ENCODE measurements at regions not wholly inside any gene's neighbourhood (a gene's known extent, or its start where the extent isn't known, plus 50 kb on each side); places are given as distances from the start of the nearest gene placed in this dataset.

DNA sequence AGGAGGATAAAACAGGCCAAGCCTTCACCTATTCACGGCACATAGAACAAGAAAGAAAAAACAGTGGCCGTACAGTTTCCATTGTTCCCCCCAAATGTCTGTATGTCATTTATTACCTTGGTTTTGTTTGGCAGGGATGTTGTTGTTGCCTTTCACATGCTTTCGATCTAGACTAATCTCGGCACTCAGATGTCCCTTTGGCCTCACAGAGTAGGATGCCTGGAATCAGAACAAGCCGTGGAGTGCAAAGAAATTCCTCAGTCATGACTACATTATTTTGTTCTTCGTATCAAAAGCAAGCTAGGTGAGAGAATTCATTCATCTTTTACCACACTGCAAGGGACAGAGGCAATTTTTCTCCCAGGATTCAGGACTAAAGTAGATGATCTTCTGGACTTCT lies 106.9 kb downstream of the SMIM20 start:
- H2AFZ ChIP-seq (ENCODE audit: low read length), result no peak overlapping the region
- no peak overlapping the region for H3K27ac ChIP-seq (ENCODE audit: low read depth, low read length)
- no peak for DNase-seq (ENCODE audit: low read depth in 1 of 2, low spot score in 2 of 2)
- no peak overlapping the region for H3K9ac ChIP-seq (replicated peaks in 1 of 4; ENCODE audit: extremely low read depth in 1 of 4, low read depth in 3 of 4, low read length in 3 of 4)
- no peaks in the 10 kb centered on the region for H4K20me1 ChIP-seq (replicated peaks in 1 of 2; ENCODE audit: control insufficient read depth in 1 of 2, insufficient read depth in 2 of 2, low read length in 2 of 2)
- H3K4me2 ChIP-seq (ENCODE audit: insufficient read depth in 1 of 2, low read depth in 2 of 2, low read length in 2 of 2), result no peak overlapping the region
- H3K27me3 ChIP-seq (replicated peaks in 1 of 4; ENCODE audit: control insufficient read depth in 3 of 4, extremely low read depth in 1 of 4, insufficient read depth in 3 of 4, low read length in 3 of 4), result no peaks in the 10 kb centered on the region
- no peak overlapping the region for H2BK20ac ChIP-seq (ENCODE audit: low read length)
- H3K79me1 ChIP-seq (ENCODE audit: low read depth, low read length), result no peaks in the 10 kb centered on the region
- no peak overlapping the region for H2BK12ac ChIP-seq (ENCODE audit: low read depth, low read length)
- H3K23me2 ChIP-seq (ENCODE audit: low read depth, low read length), result no peaks in the 10 kb centered on the region
- POLR2A ChIA-PET (ENCODE audit: partially characterized antibody), result interaction anchor here (3.3 kb wide), 1 partner anchor 9 kb away, joined by 10 read pairs; no protein-coding TSS in a partner anchor
- H2AK5ac ChIP-seq (ENCODE audit: low read depth, low read length), result no peak overlapping the region
- H3K4me1 ChIP-seq (replicated peaks in 1 of 4; ENCODE audit: control insufficient read depth in 3 of 4, insufficient read depth in 4 of 4, low read length in 3 of 4), result 0 out of 7 replicates have a peak, but pooled peaks cover 0 to 2% (median 0%) of the 10 kb centered on the region in 4 experiments
- no peaks in the 10 kb centered on the region for H3K79me2 ChIP-seq (ENCODE audit: control insufficient read depth in 1 of 2, insufficient read depth in 2 of 2, low read length in 2 of 2)
- CTCF ChIA-PET (ENCODE audit: partially characterized antibody), result interaction anchor here (0.8 to 1.0 kb wide), 2 partner anchors 27 to 140 kb away, joined by 3 read pairs; no protein-coding TSS in a partner anchor
- no peak overlapping the region for H2BK15ac ChIP-seq (ENCODE audit: low read length)
- no peak overlapping the region for H3K18ac ChIP-seq (ENCODE audit: extremely low read depth, low read length)
- H4K8ac ChIP-seq (ENCODE audit: extremely low read depth, insufficient read depth, low read length), result no peak overlapping the region
- H3K4ac ChIP-seq (replicated peaks; ENCODE audit: insufficient read length, low read depth, low read length), result no peak overlapping the region
- H3K56ac ChIP-seq (replicated peaks; ENCODE audit: insufficient read length, low read depth, low read length), result no peak overlapping the region
- H3K9me3 ChIP-seq (ENCODE audit: insufficient read depth in 2 of 2, low read depth in 1 of 2, low read length in 1 of 2), result no peaks in the 10 kb centered on the region; a peak in 1 of 4 replicates
- H3K4me3 ChIP-seq (ENCODE audit: extremely low read depth in 1 of 4, insufficient read depth in 2 of 4, low read depth in 3 of 4, low read length in 4 of 4), result no peak overlapping the region
- H4K91ac ChIP-seq (replicated peaks; ENCODE audit: insufficient read length, low read length), result no peak overlapping the region
- H3K14ac ChIP-seq (ENCODE audit: insufficient read length), result no peak overlapping the region
- H3K23ac ChIP-seq (ENCODE audit: insufficient read length), result no peak overlapping the region
- no peak overlapping the region for H2BK120ac ChIP-seq (replicated peaks; ENCODE audit: low read depth, low read length)
- no peak overlapping the region for H4K5ac ChIP-seq (ENCODE audit: insufficient read length, low read depth, low read length)
- no peak overlapping the region for H2BK5ac ChIP-seq (ENCODE audit: low read depth, low read length)
- no peak for FAIRE-seq
- no peaks in the 10 kb centered on the region for H3K36me3 ChIP-seq (ENCODE audit: control insufficient read depth in 2 of 4, insufficient read depth in 4 of 4, low read length in 3 of 4)
- 94% methylated on average over 6 of the region's 6 CpGs; no CpG with 5 or more reads in 1 of the 2 experiments for WGBS, 2 experiments (ENCODE audit: extremely low coverage in 1 of 2, insufficient coverage in 1 of 2, insufficient read length in 1 of 2, insufficient replicate concordance in 2 of 2, low coverage in 1 of 2, low lambda C conversion rate in 2 of 2, missing lambda C conversion rate in 1 of 2)
- TF ChIP-seq SP1 (IDR thresholded peaks at IDR 0.05; ENCODE audit: low read depth, low read length) (no peak), CTBP2 (IDR thresholded peaks at IDR 0.05; ENCODE audit: borderline replicate concordance, insufficient read depth, insufficient read length, low read length) (no peak), MAFK (IDR thresholded peaks at IDR 0.05; ENCODE audit: low read depth, low read length) (no peak), RAD21 (IDR thresholded peaks at IDR 0.05 in 1 of 2, conservative IDR thresholded peaks at IDR 0.05 in 1 of 2; ENCODE audit: low read depth in 2 of 2, low read length in 2 of 2) (no peak), CREB1 (IDR thresholded peaks at IDR 0.05) (no peak), HDAC2 (IDR thresholded peaks at IDR 0.05; ENCODE audit: borderline replicate concordance in 1 of 2, low read depth in 2 of 2, low read length in 2 of 2) (no peak), SP4 (IDR thresholded peaks at IDR 0.05; ENCODE audit: low read length) (no peak), RBBP5 (IDR thresholded peaks at IDR 0.05; ENCODE audit: borderline replicate concordance, low read depth, low read length) (no peak), GTF2F1 (IDR thresholded peaks at IDR 0.05; ENCODE audit: borderline replicate concordance, low read depth, low read length) (no peak), SUZ12 (IDR thresholded peaks at IDR 0.05; ENCODE audit: low read length) (no peak), SIRT6 (IDR thresholded peaks at IDR 0.05; ENCODE audit: low read length) (no peak), PHF8 (conservative IDR thresholded peaks at IDR 0.05; ENCODE audit: low read depth, low read length) (no peak), RXRA (IDR thresholded peaks at IDR 0.05; ENCODE audit: insufficient read depth, low read depth, low read length) (no peak)
- TF ChIP-seq, protein P1, sequence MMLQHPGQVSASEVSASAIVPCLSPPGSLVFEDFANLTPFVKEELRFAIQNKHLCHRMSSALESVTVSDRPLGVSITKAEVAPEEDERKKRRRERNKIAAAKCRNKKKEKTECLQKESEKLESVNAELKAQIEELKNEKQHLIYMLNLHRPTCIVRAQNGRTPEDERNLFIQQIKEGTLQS (IDR thresholded peaks at IDR 0.05; ENCODE audit: insufficient read depth, low read depth, low read length), result no peak

Data from H1 (cell line).